HG02884 (cell line): ENCODE measurements at regions not wholly inside any gene's neighbourhood (a gene's known extent, or its start where the extent isn't known, plus 50 kb on each side); places are given as distances from the start of the nearest gene placed in this dataset.

Experiments used
- ATAC-seq: cut with Tn5 transposase; IDR thresholded peaks from one replicate; pipeline ENCODE4 v1.9.1; 2021; ENCODE audit warnings: mild to moderate bottlenecking, moderate library complexity; ENCODE audit not compliant: unreplicated experiment

DNA sequence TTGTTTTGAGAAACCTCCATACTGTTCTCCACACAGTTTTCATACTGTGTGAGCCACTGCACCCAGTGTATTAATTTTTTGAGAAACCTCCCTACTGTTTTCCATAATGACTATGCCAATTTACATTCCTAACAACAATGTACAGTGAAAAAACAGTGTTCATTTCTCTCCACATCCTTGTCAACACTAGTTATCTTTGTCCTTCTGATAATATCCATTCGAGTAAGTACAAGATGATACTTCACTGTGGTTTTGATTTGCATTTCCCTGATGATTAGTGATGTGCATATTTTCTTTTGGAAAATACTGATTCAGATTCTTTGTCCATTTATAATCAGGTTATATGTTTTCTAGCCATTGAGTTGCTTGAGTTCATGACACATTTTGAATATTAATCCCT lies 462.0 kb downstream of the CDH11 start:
- ATAC-seq: no peak

DNA sequence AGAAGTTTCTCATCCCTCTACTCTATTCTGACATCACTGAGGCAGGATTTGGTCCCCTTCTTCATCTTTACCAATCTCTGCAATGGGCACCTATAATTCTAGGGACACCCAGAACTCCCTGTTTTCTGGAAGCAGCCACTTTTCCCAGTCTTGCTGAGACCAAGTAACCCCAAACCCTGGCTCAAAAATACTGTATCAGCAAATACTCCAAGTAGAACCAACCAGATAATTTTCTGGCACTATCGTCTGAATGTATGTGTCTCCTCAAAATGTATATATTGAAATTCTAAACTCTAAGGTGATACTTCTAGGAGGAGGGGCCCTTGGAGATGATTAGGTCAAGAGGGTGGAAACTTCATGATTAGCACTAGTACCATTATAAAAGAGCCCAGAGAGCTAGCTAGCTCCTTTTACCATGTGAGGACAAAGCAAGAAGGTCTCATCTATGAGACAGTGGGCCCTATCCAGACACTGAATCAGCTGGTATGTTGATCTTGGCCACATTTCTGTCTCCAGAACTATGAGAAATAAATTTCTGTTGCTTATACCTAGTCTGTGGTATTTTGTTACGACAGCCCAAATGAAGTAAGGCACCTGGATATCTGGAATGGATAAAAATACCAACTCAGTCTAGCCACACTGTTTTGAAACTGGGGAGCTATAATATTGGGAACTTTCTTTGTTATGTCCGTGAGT lies 464.4 kb downstream of the CDH11 start:
- no peak for ATAC-seq

DNA sequence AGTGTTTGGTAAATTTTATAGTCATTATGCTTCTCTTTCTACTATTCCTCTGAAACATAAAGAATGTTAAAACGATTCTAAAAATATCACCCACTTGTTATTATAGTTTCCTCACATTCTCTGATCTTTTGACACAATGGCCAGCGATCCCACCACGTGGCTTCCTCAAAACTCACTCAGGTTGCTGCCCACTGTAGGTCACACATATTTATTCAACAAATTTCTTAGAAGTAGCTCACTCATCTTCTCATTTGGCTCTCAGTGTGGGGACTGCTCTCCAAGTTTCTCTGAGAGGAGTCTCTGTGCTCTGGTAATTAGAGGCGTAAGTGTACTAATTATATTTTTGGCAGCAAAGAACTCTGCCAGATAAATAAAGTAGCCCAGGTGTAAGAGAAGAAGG lies 465.4 kb downstream of the CDH11 start:
- ATAC-seq: no peak

DNA sequence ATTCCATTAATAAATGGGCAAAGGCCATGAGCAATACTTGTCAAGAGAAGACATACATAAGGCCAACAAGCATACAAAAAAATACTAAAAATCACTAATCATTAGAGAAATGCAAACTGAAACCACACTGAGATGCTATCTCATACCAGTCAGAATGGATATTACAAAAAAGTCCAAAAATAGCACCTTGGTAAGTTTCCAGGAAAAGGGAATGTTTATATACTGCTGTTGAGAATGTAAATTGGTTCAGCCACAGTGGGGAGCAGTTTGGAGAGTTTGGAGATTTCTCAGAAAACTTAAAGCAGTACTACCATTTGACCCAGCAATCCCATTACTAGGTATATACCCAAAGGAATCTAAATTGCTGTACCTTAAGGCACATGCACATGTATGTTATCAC lies 467.7 kb downstream of the CDH11 start:
- no peak for ATAC-seq

DNA sequence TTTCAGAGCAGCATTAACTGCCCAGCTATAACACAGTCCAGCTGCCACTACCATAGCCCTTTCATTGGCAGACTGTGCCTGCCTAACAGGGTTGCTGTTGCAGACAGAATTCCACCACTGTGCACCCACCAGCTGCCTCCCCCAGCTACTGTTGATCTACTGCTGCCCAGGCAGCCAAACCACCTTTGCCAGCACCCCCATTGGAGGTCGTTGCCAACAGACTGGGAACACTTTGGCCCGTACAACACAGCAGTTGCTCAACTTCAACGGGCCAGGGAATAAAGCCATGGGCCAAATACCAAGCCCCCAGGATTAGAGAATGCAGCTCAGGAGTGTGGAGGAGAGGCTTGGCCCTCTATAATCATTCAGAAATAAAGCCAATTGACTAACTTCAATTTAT lies 473.6 kb downstream of the CDH11 start:
- ATAC-seq: no peak

DNA sequence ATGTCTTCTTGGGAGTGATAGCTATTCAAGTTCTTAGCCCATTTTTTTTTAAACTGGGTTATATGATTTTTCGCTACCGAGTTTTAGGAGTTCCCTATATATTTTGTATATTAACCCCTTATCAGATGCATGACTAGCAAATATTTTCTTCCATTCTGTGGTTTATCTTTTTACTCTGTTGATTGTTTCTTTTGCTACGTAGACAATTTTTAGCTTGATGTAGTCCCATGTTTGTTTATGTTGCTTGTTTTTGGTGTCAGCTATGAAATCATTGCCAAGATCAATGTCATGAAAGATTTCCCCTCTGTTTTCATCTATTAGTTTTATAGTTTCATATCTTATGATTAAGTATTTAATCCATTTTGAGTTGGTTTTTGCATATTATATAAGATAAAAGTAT lies 480.5 kb downstream of the CDH11 start:
- ATAC-seq: no peak

DNA sequence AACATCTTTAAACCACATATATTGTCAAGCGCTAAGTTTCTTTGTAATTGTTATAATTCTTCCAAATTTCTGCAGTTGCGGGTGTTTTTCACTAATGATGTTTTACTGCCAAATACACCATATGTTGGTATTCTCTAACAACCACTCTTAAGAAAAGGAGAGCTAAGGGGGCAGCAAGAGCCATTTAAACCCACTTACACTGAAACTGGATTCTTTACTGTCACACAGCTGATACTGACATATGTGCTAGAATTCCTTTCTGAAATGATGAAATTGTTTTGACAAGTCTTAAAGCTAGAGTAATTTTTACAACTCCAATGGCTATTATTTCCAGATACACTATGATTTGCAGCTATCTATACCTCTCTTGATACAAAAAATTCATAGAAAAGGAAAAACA lies 483.1 kb downstream of the CDH11 start:
- no peak for ATAC-seq

DNA sequence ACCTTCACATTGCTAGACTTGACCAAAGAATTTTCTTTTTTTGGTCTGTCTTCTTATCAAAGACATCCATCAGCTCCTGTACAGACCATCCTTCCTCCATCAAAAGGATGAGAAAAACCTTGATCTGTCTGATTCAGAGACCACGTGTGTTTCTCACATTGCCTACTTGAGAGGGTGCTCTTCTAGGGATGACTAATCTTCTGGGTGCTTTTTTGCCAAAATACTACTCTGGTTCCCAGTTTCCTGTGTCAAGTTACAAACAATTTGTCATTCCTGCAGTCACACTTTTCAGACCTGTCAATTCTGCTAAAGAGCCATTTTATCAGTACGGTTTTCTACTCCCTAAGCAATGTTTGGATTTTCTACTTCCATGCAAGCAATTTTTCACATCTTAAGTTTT lies 492.2 kb downstream of the CDH11 start:
- no peak for ATAC-seq

DNA sequence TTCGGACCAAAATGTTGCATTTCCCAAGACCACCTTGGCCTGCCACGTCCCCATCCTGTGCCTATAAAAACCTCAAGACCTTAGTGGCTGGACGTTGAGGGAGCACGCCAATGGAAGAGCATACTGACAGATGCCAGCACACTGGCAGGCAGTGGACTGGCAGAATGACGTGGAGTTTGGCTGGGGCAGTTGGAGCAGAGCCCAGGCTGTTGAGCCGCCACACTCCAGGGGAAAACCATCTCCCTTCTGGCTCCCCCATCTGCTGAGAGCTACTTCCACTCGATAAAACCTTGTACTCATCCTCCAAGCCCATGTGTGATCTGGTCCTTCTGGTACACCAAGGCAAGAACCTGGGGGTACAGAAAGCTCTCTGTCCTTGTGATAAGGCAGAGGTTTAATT lies 494.1 kb downstream of the CDH11 start:
- ATAC-seq: no peak

DNA sequence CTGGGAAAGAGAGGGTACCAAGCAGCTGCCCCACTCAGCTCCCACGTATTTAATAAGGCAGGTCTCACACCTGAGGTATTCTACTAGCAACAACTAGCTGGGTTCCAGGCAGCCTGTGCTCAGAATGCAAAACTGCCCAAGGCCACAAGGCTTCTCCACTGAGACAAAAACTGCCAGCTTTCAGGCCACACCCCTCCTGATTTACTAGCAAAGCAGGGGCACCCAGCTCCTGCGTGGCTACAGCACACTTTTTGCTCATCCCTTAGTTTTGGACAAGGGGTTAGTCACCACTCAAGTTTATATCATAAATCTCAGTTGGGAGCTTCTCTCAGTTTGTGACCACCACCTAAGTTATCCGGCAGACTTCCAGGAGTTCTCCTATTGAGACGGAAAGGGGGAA lies 494.6 kb downstream of the CDH11 start:
- ATAC-seq: no peak

DNA sequence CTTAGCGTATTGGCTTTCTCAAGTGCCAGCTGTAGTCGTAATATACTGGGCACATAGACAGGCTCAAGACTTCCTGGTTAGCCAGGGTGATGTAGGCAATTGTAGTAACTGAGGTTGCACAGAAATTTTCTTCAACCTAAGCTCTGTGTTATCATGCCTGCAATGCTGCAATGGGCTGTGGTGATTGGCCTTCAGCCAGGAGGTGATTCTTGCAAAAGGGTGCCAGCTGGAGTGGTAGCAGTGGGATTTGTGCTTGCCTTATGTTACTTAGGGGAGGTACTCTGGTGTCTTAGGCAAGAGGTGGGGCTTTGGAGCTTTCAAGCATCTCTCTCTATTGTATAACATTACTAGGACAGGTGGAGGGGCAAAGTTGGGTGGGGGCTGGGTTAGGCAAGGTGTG lies 495.1 kb downstream of the CDH11 start:
- no peak for ATAC-seq

DNA sequence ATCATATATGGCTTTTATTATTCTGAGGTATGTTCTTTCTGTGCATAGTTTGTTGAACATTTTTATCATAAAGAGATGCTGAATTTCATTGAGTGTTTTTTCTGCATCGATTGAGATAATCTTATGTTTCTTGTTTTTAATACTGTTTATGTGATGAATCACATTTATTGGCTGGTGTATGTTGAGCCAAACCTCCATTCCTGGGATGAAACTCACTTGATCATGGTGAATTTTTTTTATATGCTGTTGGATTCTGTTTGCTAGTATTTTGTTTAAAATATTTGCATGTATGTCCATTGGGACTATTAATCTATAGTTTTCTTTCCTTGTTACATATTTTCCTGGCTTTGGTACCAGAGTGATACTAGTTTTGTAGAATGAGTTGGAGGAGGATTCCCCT lies 500.2 kb downstream of the CDH11 start:
- ATAC-seq: no peak

DNA sequence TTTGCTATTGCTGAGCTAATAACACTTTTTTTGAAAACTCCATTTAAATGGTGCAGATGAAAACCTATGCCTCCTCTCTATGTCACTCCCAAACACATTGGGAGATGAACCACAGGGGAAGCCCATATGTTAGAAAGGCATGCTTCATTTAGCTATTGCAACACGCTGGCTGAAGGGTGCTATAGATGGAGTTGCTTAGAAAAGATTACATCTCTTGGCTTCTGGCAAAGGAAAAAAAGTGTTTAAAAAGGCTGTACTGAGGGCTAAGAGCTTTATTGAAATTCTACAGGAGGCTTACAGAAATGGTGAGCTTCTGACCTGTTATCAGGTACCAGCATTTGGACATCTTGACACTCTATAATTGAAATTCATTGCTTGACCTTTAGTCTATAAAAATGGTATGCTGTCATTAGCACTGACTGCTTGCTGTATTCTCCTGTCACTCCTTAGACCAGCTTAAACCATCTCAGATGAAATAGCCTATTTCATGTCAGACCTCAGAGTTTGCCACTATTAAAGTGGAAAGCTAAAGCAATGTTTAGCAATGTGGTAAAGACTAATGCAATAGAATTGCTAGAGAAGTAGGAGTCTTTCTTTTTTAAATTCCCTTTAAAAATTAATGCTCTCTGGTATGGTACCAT lies 503.9 kb downstream of the CDH11 start:
- ATAC-seq: no peak

DNA sequence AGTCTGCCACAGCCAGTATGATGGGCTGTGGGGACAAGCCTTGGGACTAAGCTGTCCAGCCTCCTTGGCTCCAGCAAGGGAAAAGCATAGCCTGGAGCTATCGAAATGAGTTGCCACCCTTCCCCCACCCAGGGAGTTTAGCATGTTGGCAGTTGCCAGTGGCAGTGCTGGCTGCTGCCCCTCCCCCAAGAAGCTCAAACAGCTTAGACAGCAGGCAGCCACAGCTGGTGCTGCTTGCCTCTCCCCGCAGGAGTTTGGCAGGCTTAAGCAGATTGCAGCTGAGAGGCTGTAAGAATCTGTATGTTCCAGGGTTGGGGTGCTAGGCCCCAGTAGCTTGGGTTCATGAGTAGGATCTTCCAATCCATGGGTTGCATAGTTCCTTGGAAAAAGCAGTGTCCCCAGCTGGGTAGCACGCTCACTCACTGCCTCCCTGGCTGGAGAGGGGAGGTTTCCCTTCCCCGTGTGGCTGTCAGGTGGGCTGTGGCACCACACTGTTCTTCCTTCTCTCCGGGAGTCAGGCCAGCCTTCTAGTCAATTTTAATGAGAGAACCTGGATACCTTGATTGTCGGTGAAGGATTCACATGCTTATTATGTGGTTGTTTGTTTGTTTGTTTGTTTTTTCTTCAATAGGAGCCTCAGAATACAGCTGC lies 506.1 kb downstream of the CDH11 start:
- no peak for ATAC-seq

DNA sequence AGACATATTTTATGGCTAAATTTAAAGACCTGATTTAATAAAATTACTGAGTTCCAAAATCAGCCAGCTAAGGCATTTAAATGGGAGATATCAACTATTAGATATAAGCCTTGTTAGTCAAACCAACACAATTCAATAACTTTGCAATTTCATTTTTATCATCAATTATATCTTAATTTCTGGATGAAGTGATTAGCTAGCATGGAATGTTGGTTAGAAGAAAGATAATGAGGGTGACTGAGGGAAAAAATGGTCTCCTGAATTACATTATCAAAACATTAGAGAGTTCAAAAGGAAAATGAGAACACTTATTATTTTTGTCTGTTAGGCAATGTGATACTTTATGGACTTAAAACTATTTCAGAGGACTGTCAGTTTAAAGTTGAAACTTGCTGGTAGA lies 525.7 kb downstream of the CDH11 start:
- ATAC-seq: no peak

DNA sequence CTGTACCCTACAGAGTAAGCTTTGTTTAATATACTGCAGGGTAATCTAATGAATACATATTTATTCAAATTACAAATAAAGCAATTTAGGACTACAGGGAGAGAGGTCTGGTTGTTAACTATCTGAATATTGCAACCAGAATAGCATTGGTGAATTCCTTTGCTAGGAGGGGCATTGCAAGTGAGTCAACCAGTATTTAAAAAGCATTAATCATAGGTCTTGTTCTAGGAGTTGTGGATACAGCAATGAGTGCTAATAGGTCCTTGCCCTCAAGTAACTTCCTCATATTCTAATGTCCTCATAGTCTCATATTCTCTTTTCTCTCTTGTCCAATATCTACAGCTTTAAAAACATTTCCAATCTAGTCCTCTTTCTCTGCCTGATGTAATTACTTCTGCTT lies 531.4 kb downstream of the CDH11 start:
- no peak for ATAC-seq

DNA sequence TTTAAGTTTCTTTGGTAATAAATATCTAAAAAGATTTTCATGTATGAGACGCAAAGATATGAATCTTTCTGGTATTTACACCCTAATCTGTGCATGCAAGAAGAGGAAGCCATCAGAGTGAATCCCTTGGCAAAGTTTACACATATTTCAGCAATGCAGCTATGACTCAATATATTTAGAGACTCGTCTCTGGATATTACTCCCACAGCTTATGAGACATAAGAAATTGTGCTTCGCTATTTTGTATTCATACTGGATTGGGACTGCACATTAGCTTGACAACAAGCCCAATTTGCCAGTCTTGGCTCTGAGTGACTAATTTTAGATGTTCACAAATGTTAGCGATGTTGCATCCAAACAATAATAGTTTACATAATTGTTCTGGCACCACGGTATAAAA lies 532.0 kb downstream of the CDH11 start:
- ATAC-seq: no peak

DNA sequence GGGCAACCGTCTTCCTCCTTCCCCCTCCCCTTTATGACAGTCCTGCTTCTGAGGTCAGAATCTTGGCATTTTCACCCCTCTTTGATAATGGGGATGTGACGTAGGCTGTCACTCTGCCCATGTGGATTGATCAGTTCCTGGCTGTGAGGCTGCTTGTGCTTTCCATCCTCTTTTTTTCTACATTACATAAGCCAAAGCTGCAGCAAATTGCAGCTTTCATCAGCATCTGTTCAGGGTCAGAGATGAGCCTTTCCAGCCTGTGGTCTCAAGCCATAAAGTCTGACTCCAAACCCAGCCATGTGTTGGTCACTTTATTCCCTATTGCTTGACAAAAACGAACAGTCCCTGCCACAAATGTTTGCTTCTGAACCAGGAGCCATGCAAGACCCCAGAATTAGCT lies 535.1 kb downstream of the CDH11 start:
- no peak for ATAC-seq

DNA sequence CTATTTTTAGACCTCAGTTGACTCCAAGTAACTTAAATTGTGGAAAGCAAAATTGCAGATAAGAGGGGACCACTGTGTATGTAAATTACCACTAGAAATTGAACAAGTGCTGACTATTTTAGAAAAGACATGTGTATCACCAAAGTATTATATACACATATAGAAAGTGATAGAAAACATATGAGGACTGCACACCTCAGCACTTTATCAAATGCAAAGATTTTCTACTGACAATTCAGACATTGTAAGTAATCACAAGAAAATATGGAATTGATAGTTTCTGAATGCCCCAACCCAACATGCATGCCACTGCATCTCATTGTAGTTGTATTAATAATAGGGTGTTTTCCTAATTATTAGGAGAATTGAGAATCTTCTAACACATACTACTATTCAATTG lies 536.5 kb downstream of the CDH11 start:
- no peak for ATAC-seq

DNA sequence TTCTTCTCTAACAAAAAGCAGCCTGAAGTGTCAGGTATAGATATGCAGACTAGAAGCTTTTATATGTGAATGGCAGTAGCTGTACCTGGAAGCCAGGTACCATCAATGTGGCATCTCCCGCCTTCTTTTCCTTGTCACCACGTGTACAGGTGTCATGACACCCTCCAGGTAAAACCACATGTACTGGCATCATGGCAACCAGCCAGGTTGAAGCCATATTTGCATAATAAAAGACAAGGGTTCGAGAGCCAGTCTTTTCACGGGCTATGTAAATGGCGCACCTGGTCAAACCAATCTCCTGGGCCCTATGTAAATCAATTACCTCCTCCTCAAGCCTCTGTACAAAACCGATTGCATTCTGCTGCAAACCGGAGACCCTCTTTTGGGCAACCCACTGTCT lies 541.3 kb downstream of the CDH11 start:
- no peak for ATAC-seq

DNA sequence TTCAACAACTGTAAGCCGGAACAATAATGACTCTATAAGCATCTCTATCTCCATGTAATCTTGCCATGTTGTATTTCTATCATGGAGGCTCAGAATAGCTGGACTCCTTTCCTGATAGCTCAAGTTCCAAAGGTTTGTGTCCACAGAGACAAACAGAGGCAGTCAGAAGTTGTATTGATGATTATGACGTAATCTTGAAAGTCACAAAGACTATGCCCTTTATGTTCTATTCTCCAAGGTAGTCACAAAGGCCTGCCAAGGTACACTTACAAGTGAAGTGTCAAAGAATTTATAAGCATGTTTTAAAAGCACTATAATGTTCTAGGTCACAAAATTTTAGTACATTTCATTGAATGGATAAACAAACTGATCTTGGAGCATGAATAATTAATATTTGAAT lies 542.2 kb downstream of the CDH11 start:
- ATAC-seq: no peak

DNA sequence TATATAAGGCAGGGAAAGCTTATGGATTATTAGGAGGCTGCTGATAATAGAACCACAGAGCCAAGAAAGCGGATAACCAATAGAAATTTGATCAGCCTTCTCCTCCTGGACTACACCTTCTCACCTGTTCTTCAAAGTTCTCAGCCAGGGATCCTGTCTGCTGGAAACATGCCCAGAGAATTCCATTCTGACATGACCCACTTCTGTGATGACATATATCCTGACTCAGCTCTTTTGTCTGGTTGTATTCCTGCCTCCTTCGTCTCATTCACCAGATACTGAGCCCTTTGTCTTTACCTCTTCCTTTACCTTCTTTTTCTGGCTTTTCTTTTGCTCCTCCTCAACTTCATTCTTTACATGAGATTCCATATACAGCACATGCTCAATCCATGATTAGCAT lies 576.1 kb downstream of the CDH11 start:
- ATAC-seq: no peak

DNA sequence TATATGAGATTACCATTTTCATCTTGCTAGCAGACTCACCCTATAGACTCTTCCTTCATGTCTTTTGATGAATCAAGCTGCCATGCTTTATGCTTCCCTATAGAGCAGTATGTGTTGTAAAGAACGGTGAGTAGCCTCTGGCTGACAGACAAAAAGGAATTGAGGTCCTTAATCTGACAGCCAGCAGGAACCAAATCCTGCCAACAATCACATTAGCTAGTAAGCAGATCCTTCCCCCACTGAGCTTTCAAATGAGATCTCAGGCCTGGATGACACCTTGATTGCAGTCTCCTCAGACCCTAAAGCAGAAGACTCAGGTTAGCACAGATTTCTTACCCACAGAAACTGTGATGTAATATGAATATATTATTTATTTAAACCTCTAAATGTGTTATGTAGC lies 577.0 kb downstream of the CDH11 start:
- no peak for ATAC-seq
